ENCODE measurements at regions not wholly inside any gene's neighbourhood (a gene's known extent, or its start where the extent isn't known, plus 50 kb on each side); places are given as distances from the start of the nearest gene placed in this dataset.

- TF ChIP-seq, protein P1, sequence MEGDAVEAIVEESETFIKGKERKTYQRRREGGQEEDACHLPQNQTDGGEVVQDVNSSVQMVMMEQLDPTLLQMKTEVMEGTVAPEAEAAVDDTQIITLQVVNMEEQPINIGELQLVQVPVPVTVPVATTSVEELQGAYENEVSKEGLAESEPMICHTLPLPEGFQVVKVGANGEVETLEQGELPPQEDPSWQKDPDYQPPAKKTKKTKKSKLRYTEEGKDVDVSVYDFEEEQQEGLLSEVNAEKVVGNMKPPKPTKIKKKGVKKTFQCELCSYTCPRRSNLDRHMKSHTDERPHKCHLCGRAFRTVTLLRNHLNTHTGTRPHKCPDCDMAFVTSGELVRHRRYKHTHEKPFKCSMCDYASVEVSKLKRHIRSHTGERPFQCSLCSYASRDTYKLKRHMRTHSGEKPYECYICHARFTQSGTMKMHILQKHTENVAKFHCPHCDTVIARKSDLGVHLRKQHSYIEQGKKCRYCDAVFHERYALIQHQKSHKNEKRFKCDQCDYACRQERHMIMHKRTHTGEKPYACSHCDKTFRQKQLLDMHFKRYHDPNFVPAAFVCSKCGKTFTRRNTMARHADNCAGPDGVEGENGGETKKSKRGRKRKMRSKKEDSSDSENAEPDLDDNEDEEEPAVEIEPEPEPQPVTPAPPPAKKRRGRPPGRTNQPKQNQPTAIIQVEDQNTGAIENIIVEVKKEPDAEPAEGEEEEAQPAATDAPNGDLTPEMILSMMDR (IDR thresholded peaks at IDR 0.05), result no peak
- H3K27me3 ChIP-seq, result no peaks in the 10 kb centered on the region
- no peak overlapping the region for H3K27ac ChIP-seq
- no peak for DNase-seq (ENCODE audit: low spot score)
- no peaks in the 10 kb centered on the region for H3K9me3 ChIP-seq
- H3K4me1 ChIP-seq, result peaks cover 0 to 4% of the 10 kb centered on the region in 2 donors
- H3K36me3 ChIP-seq, result no peaks in the 10 kb centered on the region
- H3K4me3 ChIP-seq, result no peak overlapping the region
Measured at GRCh38 chr12:108039794-108040193, 89.3 kb upstream of the WSCD2 start.

DNA sequence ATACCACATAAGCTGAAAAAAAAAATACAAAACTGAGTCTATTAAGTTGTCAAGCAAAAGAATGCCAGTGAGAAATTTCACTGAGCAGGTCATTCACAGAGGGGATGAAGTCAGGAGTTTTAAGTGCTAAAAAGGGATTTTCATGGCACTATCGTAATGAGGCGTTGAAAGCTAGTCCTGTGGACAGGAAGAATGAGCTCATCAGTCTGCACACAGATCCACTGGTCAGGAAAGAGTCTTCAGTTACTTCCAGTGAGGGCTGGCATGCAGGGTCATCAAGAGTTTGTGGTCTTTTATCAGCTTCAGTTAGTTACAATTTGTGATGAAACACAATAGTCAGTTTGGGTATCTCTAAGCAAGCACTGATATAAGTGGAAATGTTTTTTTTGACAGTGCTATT, 88.1 kb upstream of the WSCD2 start:
- H3K4me3 ChIP-seq, result no peak overlapping the region
- peaks cover 0 to 4% of the 10 kb centered on the region in 2 donors for H3K4me1 ChIP-seq
- no peak for DNase-seq (ENCODE audit: low spot score)
- H3K27ac ChIP-seq, result no peak overlapping the region
- no peaks in the 10 kb centered on the region for H3K27me3 ChIP-seq
- no peaks in the 10 kb centered on the region for H3K9me3 ChIP-seq
- no peaks in the 10 kb centered on the region for H3K36me3 ChIP-seq
- TF ChIP-seq, protein P1 (IDR thresholded peaks at IDR 0.05), result no peak

DNA sequence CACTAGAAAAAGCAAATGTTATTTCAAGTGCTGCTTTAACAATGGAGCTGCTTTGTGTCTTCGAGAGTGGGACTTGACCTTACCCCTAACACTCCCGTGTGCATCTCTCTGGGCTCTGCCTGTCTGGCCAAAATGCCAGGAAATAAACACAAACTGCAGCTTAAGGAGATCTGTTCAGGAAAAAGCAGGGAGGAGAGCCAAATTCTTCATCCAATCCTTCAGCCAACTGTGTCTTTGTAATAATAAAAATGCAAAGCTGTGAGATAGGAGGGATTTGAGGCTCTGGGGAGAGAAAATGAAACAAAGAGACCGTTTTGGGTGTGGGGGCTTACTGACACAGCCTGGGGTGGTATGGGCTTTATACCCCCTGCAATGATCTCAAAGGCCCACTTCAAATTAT, 85.8 kb upstream of the WSCD2 start:
- Histone ChIP-seq H3K4me3 (no peak overlapping the region), H3K27ac (no peak overlapping the region), H3K4me1 (peaks cover 0 to 4% of the 10 kb centered on the region in 2 donors), H3K36me3 (no peaks in the 10 kb centered on the region), H3K27me3 (no peaks in the 10 kb centered on the region), H3K9me3 (no peaks in the 10 kb centered on the region)
- no peak for DNase-seq (ENCODE audit: low spot score)
- TF ChIP-seq, protein P1 (IDR thresholded peaks at IDR 0.05), result no peak

DNA sequence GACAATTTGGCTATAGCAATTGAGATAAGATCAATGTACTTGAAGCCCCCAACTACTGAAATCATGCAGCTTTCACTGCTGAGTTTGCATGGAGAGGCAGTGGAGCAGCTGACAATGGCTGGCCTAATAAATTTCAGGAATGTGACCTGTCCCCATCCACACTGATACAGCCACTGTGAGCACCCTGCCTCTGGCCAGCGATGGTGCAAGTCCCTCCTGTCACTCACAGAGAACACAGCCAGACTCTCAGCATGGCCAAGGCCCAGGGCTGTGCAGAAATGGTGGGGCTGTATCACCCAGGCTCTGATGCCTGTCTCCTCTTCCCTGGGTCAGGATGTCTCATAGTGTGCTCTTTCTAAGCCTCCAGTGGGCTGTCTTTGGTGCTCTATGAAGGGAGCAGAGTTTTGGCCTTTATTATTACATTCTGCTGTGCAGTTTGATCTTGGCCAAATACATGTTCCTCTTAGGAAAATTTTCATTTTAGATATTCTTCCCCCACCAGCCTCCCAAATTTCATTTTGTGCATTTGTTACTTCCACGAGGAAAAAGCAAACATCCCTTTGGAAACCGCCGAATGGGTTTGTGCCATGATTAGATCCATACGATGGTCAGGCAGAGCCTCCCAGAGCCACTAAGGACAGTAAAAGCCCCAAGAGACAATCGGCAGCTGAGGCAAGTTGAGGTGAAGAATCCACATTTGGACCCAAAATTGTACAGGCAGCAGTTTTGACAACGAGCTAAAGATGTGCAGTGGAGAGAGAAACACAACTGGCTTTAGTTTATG, 85.1 kb upstream of the WSCD2 start:
- no peaks in the 10 kb centered on the region for H3K9me3 ChIP-seq
- TF ChIP-seq, protein P1 (IDR thresholded peaks at IDR 0.05), result no peak
- no peak for DNase-seq (ENCODE audit: low spot score)
- no peak overlapping the region for H3K4me3 ChIP-seq
- peaks cover 0 to 4% of the 10 kb centered on the region in 2 donors for H3K4me1 ChIP-seq
- H3K27me3 ChIP-seq, result no peaks in the 10 kb centered on the region
- no peak overlapping the region for H3K27ac ChIP-seq
- no peaks in the 10 kb centered on the region for H3K36me3 ChIP-seq

DNA sequence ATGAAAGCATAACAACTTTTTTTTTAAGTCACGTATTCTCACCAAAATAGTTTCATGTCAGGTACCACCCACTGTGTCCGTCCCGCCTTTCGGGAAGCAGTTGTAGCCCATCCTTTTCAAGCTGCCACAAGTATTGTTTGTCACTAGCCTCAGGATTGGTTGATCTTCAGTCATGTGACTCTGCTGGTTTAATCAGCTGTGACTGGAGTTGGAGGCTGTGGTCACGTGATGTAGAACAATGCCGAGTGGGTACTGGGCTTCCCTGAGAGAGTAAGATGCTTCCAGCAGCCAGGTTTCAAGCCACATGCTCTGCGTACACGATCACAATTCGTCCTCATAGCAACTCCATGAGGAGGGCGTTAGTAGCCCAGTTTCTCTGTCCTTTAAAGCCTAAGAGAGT, 83.0 kb upstream of the WSCD2 start:
- DNase-seq (ENCODE audit: low spot score), result no peak
- no peak overlapping the region for H3K27ac ChIP-seq
- no peaks in the 10 kb centered on the region for H3K9me3 ChIP-seq
- H3K36me3 ChIP-seq, result no peaks in the 10 kb centered on the region
- no peak overlapping the region for H3K4me3 ChIP-seq
- H3K4me1 ChIP-seq, result peaks cover 0 to 4% of the 10 kb centered on the region in 2 donors
- no peaks in the 10 kb centered on the region for H3K27me3 ChIP-seq
- TF ChIP-seq, protein P1 (IDR thresholded peaks at IDR 0.05), result no peak

- Histone ChIP-seq H3K4me3 (peak overlapping the region in 1 of 2 donors; percentile 10), H3K4me1 (peaks cover 0 to under 1% of the 10 kb centered on the region in 2 donors), H3K36me3 (no peaks in the 10 kb centered on the region), H3K27me3 (no peaks in the 10 kb centered on the region), H3K27ac (no peak overlapping the region), H3K9me3 (no peaks in the 10 kb centered on the region)
- no peak for DNase-seq (ENCODE audit: low spot score)
- TF ChIP-seq, protein P1 (IDR thresholded peaks at IDR 0.05), result no peak
Measured at GRCh38 chr12:108046650-108047049, 82.4 kb upstream of the WSCD2 start.

Data from right atrium auricular region (tissue), 2 donors.